ENCODE measurements at regions not wholly inside any gene's neighbourhood (a gene's known extent, or its start where the extent isn't known, plus 50 kb on each side); places are given as distances from the start of the nearest gene placed in this dataset.

GRCh38 chr10:120011359-120012130 lies 119.0 kb downstream of the SEC23IP start:
- TF ChIP-seq CTCF (IDR thresholded peaks at IDR 0.05) (no peak), EZH2 (IDR thresholded peaks at IDR 0.05; ENCODE audit: borderline replicate concordance, insufficient read depth, low read depth, low read length, poor library complexity, severe bottlenecking) (no peak)
